ENCODE measurements at regions not wholly inside any gene's neighbourhood (a gene's known extent, or its start where the extent isn't known, plus 50 kb on each side); places are given as distances from the start of the nearest gene placed in this dataset.

DNA sequence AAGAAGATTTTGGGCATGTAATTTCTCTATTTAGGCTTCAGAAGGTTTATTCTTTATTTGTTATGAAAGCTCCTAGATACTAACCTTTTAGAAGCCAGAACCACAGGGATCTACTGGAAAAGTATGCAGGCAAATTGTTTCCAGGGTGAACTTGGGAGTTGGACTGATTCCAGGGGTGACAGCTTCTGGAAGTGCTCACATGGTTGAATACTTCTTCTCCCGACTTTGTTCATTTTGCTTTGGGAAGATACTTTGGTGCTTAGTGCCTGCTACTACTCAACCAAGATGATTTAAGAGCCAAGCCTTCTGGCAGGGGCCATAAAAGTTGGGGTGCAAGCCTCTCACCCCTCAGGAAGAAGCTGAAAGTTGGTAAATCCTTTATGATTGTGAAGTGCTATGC, 445.6 kb downstream of the ACTRT1 start:
- DNase-seq (ENCODE audit: low spot score): no peak
- CTCF ChIA-PET: no interaction called here
- Histone ChIP-seq H3K4me1 (ENCODE audit: insufficient read depth, low read length, poor library complexity, severe bottlenecking) (no peaks in the 10 kb centered on the region), H3K9me3 (ENCODE audit: low read depth, low read length, poor library complexity, severe bottlenecking) (no peaks in the 10 kb centered on the region), H3K36me3 (ENCODE audit: insufficient read depth, low read length, poor library complexity, severe bottlenecking) (no peaks in the 10 kb centered on the region), H3K27ac (ENCODE audit: low read depth, low read length, poor library complexity, severe bottlenecking) (no peak overlapping the region), H3K27me3 (replicated peaks; ENCODE audit: insufficient read depth, low read depth, low read length, poor library complexity) (no peaks in the 10 kb centered on the region), H3K4me3 (ENCODE audit: low read depth, low read length, poor library complexity, severe bottlenecking) (no peak overlapping the region)
- TF ChIP-seq, protein P1, sequence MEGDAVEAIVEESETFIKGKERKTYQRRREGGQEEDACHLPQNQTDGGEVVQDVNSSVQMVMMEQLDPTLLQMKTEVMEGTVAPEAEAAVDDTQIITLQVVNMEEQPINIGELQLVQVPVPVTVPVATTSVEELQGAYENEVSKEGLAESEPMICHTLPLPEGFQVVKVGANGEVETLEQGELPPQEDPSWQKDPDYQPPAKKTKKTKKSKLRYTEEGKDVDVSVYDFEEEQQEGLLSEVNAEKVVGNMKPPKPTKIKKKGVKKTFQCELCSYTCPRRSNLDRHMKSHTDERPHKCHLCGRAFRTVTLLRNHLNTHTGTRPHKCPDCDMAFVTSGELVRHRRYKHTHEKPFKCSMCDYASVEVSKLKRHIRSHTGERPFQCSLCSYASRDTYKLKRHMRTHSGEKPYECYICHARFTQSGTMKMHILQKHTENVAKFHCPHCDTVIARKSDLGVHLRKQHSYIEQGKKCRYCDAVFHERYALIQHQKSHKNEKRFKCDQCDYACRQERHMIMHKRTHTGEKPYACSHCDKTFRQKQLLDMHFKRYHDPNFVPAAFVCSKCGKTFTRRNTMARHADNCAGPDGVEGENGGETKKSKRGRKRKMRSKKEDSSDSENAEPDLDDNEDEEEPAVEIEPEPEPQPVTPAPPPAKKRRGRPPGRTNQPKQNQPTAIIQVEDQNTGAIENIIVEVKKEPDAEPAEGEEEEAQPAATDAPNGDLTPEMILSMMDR (conservative IDR thresholded peaks at IDR 0.05; ENCODE audit: low read depth, low read length): no peak
- no peak for TF ChIP-seq EZH2 (IDR thresholded peaks at IDR 0.05; ENCODE audit: borderline replicate concordance, low read depth, low read length, poor library complexity, severe bottlenecking)
- BruUV-seq (replicated peaks): no TSS peak
- POLR2A ChIA-PET (ENCODE audit: low non-redundant PET): no interaction called here
- intact Hi-C loops (cut with micrococcal nuclease; ENCODE audit: unreplicated experiment): no loop called here

DNA sequence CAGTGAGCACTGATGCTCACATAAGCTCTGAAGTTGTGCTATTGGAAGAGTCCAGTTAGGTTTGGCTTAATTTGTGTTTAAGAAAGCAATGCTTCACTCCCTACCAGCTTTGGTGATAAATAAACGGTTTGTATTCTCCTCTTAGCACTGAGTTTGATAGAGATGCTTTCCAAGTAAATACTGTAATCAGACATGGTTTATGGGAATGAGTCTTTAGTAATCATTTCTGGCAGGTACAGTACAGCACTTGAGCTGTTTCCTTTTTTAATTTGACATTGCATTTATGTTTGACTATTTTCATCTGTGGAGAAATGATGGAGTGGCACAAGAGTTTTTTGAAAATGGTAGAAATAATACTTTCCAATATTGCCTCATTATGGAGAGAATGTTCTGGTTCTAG, 455.3 kb downstream of the ACTRT1 start:
- CTCF ChIA-PET: no interaction called here
- no peak overlapping the region for H3K27ac ChIP-seq (ENCODE audit: low read depth, low read length, poor library complexity, severe bottlenecking)
- no peaks in the 10 kb centered on the region for H3K4me1 ChIP-seq (ENCODE audit: insufficient read depth, low read length, poor library complexity, severe bottlenecking)
- H3K4me3 ChIP-seq (ENCODE audit: low read depth, low read length, poor library complexity, severe bottlenecking): no peak overlapping the region
- no peaks in the 10 kb centered on the region for H3K36me3 ChIP-seq (ENCODE audit: insufficient read depth, low read length, poor library complexity, severe bottlenecking)
- TF ChIP-seq, protein P1 (conservative IDR thresholded peaks at IDR 0.05; ENCODE audit: low read depth, low read length): no peak
- no peak for TF ChIP-seq EZH2 (IDR thresholded peaks at IDR 0.05; ENCODE audit: borderline replicate concordance, low read depth, low read length, poor library complexity, severe bottlenecking)
- H3K9me3 ChIP-seq (ENCODE audit: low read depth, low read length, poor library complexity, severe bottlenecking): no peaks in the 10 kb centered on the region
- no peak for DNase-seq (ENCODE audit: low spot score)
- intact Hi-C loops (cut with micrococcal nuclease; ENCODE audit: unreplicated experiment): no loop called here
- POLR2A ChIA-PET (ENCODE audit: low non-redundant PET): no interaction called here
- no TSS peak for BruUV-seq (replicated peaks)
- no peaks in the 10 kb centered on the region for H3K27me3 ChIP-seq (replicated peaks; ENCODE audit: insufficient read depth, low read depth, low read length, poor library complexity)

DNA sequence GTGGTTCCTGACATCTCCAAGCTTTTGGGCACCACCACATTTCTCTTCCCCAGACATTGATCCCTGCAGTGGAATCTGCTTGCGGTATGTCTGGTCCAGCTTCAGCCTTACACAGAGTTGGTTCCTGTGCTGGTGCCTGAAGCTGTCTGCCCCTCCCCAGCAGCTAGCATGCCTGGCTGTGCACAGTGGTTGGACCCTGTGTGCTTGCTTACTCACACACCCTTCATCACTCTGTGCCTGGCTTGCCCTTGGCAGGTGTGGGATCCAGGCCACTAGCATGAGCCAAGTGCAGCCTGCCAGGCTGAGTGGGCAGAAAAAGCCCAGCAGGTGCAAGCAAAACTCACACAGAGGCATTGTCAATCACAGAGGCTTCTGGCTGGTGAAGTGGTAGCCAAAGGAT, 473.8 kb downstream of the ACTRT1 start:
- Histone ChIP-seq H3K27ac (ENCODE audit: low read depth, low read length, poor library complexity, severe bottlenecking) (no peak overlapping the region), H3K4me1 (ENCODE audit: insufficient read depth, low read length, poor library complexity, severe bottlenecking) (no peaks in the 10 kb centered on the region), H3K4me3 (ENCODE audit: low read depth, low read length, poor library complexity, severe bottlenecking) (no peak overlapping the region), H3K36me3 (ENCODE audit: insufficient read depth, low read length, poor library complexity, severe bottlenecking) (no peaks in the 10 kb centered on the region), H3K27me3 (replicated peaks; ENCODE audit: insufficient read depth, low read depth, low read length, poor library complexity) (no peaks in the 10 kb centered on the region), H3K9me3 (ENCODE audit: low read depth, low read length, poor library complexity, severe bottlenecking) (peaks cover 5% of the 10 kb centered on the region)
- TF ChIP-seq EZH2 (IDR thresholded peaks at IDR 0.05; ENCODE audit: borderline replicate concordance, low read depth, low read length, poor library complexity, severe bottlenecking): no peak
- TF ChIP-seq, protein P1 (conservative IDR thresholded peaks at IDR 0.05; ENCODE audit: low read depth, low read length): no peak
- BruUV-seq (replicated peaks): no TSS peak
- CTCF ChIA-PET: no interaction called here
- POLR2A ChIA-PET (ENCODE audit: low non-redundant PET): no interaction called here
- DNase-seq (ENCODE audit: low spot score): no peak
- intact Hi-C loops (cut with micrococcal nuclease; ENCODE audit: unreplicated experiment): no loop called here
